ENCODE measurements at regions not wholly inside any gene's neighbourhood (a gene's known extent, or its start where the extent isn't known, plus 50 kb on each side); places are given as distances from the start of the nearest gene placed in this dataset.

- TF ChIP-seq, protein P1, sequence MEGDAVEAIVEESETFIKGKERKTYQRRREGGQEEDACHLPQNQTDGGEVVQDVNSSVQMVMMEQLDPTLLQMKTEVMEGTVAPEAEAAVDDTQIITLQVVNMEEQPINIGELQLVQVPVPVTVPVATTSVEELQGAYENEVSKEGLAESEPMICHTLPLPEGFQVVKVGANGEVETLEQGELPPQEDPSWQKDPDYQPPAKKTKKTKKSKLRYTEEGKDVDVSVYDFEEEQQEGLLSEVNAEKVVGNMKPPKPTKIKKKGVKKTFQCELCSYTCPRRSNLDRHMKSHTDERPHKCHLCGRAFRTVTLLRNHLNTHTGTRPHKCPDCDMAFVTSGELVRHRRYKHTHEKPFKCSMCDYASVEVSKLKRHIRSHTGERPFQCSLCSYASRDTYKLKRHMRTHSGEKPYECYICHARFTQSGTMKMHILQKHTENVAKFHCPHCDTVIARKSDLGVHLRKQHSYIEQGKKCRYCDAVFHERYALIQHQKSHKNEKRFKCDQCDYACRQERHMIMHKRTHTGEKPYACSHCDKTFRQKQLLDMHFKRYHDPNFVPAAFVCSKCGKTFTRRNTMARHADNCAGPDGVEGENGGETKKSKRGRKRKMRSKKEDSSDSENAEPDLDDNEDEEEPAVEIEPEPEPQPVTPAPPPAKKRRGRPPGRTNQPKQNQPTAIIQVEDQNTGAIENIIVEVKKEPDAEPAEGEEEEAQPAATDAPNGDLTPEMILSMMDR (IDR thresholded peaks at IDR 0.05), result no peak
- TF ChIP-seq POLR2A (IDR thresholded peaks at IDR 0.05), result no peak
Observed at GRCh38 chr6:92779746-92780145, 639.6 kb downstream of the EPHA7 start.
